Activated CD4-positive, alpha-beta T cell treated with anti-CD3 and anti-CD28 coated beads, Interleukin-2, Interleukin-6, amounts not matched to agents 100 ng/mL and 50 ng/mL, durations not matched to agents 16 hours and 8 hours (primary cell): ENCODE measurements at regions not wholly inside any gene's neighbourhood (a gene's known extent, or its start where the extent isn't known, plus 50 kb on each side); places are given as distances from the start of the nearest gene placed in this dataset.
"Not testable (repeated sequence)": the region's sequence is repeated elsewhere in the genome, so short reads cannot be mapped to it uniquely, and the experiment has no call there.

Source experiments
- DNase-seq: peaks from one replicate; pipeline ENCODE4 v3.0.0-alpha.2; 2020

DNA sequence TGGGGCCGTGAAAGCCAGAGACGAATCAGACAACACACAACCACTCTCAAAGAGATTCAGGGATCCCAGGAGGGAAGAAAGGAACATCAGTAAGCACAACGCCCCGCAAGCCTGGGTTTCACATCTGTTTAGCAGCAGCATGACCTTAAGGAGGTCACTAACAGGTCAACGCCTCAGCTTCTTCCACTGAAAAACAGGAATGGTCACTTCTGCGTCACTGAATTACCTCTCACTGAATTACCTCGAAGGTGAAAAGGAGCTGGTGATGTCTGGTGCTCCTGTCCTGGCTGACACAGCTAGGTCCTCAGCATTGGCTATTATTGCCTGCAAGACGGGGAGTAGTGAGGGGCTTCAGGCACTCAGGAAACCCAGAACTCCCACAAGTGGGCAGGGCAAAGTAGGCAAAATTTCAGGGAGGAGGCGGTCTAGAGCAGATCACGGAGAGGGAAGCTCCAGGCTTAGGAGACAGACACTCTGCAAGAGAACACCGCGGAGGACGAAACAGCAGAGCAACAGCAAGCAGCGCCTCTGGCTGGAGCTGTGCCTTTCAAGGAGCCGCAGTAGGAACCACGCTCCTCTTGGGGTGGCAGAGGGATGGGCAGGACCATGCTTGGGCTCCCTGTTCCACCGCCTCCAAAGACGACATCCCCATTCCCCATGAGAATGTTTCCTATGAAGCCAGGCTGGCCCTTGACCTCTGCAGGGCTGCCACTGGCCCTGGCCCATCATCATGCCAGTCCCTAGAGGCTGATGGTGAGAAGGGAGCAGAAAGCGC lies 108.4 kb downstream of the SINHCAF start:
- no peak for DNase-seq

DNA sequence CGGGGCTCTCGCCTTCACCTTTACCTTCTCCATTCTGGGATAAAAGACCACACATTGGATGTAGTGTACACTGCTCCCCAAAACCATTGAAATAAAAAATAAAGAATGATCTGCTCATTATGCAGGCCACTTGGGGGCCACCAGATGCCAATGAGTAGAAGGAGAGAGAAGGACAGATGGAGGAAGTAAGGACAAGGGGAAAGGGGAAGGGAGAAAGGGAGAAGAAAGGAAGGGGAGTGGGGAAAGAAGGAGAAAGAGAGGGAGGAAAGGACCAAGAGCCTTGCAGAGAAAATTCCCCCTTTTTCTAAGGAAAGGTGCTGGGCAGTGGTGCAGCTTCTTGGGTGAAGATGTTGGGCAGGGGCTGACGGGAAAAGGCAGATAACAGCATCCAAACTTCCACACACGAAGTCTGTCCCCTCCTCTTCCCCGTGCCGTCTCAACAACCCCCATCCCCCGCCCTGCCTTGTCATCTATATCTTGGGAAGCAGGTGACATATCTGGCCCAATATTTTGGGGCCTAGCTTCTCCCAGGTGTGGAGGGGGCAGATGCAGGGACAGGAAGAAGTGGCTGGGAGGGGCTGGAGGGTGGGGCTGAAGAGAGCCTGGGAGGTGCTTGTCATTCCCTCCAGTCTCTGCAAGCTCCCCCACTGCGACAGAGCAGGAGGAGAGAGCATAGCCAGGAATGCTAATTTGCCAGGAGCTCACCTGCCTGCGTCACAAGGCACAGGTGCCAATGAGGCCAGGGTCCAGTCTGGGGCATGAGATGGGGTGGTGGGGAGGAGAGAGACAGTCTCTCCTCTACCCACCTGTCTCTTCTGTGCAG lies 107.5 kb downstream of the SINHCAF start:
- DNase-seq: no peak

DNA sequence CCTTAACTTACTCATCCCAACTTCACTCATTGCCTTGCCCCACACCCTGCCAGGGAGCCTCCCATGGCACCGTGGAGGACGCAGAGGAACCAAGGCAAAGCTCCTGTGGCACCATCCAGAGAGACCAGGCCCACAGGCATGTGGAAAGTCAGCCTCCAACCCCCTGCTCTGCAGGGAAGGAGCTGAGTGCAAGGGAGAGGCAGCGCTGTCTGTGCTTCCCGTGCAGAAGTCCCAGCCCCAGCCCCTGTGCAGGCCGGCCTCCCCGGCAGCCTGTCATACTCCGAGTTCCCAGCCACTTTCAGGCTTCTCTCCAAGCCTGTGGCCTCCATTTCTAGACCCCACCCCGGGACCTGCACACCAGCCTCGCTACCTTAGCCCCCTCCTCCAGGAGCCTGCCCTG lies 106.4 kb downstream of the SINHCAF start:
- DNase-seq: no peak

DNA sequence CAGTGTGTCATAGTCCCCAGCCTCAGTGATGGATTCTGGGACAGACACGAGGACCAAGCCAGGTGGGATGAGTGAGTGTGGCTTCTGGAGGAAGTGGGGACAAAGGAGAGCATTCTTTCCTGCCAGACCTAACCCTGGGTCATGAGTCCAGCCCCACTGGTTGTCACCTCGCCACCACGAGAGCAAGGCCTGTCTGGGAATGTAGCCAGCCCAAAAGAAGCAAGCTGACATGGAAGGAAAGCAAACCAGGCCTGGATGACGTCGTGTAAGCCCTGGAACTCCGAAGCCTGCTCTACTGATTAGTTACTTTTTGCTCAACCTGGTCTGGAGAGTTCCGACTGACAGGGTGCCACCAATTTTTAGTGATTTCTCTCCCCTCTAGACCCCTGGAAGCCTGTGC lies 105.9 kb downstream of the SINHCAF start:
- no peak for DNase-seq

DNA sequence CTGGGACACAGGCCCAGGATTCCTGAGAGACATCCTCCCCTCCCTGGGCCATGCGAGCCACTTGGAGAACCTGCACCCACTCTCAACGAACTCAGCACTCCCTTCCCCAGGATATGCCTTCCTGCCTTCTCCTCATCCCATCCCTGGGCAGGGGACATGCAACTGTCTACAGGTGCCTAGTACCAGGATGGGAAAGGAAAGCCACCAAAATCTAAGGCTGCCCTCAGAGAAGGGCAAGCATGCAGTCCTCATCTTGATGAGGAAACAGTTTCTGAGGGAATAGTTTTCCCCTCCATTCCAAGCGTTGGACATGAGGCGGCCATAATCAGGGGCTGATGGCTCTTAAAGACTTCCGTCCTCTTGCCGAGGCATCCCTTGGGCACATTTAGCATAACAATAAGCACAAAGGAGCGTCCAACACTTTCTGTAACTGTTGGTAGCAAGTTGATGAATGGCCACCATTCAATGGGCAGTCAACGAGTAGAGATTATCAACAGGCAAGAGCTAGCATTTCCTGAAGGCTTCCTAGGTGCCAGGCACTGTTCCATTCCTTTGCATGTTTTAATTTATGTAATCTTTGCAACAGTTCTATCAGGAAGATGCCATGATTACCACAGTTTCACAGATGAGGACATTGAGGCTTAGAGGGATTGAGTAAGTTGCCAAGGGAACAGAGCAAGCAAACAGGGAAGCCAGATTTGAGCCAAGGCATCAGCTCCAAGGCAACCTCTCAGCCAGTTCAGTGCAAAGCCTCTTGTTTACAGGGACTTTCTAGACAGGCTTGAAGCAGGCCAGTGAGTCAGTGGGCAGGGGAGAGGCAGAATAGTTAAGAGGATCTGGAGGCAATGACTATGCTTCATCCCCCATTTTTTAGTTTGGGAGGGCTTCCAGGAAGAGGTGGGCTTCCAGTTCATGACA lies 105.1 kb downstream of the SINHCAF start:
- no peak for DNase-seq

DNA sequence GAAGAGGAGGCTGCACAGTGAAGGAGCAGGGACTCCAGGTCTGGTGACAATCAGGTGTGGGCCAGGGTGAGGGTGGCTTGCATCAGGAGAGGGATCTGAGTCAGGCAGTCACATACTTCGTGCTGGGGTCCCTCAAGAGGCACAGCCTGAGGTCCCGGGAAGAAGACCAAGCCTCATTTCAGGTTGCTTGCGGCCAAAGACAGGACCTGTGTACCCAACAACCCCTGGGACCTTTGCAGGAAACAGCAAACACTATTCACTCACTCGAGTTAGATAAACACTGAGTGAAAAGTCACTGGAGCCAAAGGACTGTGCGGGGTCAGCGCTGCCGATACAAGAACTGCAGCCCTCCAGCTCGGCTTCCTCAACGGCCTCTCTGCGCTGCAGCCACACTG lies 104.4 kb downstream of the SINHCAF start:
- DNase-seq: no peak

DNA sequence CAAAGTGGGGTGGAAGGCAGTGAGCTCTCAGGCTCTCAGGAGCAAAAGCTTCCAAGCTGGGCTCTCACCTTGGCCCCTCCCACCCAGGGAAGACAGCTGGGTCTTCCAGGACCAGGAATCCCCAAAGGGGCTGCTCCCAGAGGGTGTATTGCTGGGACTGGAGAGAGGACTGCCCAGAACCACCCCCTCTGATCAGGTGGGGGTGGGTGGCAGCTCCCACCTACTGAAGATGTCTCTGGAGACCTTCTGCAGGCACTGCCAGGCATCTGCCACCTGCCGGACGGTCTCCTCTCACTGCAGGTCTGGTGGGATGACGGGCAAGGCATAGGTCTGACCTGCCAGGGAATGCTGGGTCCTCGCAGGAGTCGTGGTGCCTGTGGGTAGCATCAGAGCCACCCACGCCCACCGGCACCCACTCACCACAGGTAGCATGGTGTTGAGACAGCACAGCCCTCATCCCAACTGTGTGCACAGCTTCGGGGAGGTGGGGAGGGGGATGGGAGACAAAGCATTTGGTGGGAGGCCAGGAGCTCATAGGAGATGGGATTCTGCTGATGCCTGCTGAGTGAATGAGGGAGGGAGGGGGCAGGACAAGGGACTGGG lies 103.2 kb downstream of the SINHCAF start:
- no peak for DNase-seq

DNA sequence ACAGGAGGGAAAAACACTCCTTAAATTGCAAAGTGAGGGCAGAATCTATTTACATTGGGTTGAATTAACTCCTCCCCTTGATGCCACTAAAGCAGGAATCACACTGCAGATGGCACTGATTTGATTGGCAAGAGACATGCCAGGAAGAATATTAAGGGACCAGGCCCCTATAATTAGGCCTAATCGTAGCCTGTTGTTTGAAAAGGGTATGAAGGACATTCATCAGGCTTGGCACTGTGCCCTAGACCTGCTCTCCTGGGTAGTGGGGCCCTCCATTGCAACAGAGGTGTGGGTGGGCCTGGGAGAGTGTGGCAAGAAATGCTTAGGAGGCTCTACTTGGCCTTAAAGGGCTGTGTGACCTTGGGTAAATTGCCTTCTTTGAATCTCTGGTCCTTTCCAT lies 102.3 kb downstream of the SINHCAF start:
- not testable (repeated sequence) for DNase-seq

DNA sequence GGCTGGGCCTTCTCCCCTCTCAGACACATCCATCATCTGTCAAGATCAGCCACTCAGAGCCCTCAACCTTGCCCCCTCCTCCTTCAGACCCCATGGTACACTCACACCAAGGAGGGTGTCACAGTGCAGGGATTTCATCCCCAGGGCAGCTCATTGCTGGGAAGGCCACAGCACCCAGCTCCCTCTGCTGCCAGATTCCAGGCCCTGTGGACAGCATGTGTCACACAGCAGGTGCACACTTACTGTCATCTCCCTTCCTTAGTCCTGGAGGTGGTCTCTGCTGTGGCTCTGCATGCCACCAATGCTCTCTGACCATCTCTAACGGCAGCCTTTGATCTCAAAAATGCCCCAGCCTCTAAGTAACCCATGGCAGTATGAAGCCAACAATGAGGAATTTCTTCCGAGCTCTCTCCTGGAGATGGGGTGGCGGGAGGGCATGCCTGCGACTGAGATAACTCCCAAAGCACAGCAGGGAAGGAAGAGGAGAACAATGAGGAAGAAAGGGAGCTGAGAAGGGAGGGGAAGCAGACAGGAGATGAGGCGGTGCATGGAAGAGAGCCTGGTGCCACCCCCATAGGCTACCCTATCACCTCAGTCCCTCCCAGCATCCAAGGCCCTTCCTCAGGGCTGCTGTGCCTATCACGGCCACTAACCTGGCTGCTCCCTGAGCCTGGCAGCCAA lies 101.0 kb downstream of the SINHCAF start:
- DNase-seq: no peak

DNA sequence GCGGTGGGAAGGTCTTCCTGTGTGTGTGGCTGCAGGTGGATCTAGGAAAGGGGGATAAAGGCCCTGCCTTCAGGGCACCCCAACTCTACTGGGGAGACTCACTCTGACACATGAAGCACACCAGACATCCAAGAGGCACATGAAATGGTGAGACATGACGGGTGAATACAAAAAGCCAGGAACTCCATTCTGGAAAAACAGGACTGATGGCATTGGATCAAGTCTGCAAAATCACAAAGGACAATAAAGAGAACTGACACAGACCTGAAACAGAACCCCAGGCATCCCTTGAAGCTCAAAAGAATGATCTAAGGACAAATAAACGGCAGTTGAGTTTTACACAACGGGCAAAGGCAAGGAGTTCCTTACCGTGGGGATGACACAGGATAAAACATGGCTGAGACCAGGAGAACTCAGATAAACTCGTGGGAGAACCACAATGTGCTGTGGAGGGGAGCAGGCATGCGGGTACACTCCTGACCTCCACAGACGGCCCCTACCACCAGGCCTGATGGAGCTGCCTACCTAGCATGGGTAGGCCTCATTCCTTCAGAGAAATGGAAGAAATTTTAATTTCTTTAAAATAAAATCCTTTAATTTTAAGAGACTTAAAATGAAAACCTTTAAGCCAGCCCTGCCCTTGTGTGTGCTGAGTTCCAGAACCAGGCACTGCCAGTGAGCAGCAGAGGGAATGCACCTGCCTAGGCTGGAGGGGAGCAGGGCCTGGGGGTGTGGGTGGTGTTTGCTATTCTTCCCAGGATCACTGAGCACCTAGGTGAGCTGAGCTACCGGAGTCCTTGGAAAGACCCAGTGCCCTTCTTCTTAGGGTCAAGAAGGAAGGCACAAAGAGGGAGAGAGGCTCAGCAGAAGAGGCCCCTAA lies 100.1 kb downstream of the SINHCAF start:
- DNase-seq: no peak

DNA sequence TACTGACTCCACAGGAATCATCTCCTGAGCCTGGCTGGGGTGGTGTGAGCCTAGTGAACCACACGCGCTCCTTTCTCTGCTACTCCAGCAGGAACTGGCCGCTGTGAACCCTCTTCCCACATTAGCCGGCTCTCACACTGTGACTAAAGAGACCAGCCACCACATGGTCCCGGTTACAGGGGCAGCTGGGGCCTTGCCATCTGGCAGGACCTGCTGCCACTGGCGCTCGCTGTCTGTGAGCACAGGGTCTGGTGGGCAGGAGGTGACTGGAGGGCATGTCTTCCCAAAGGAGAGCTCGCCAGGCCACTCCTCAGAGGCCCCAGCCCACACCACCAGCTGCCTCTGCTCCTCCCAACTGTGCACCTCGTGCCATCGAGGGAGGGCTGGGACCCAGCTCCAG lies 99.3 kb downstream of the SINHCAF start:
- no peak for DNase-seq

DNA sequence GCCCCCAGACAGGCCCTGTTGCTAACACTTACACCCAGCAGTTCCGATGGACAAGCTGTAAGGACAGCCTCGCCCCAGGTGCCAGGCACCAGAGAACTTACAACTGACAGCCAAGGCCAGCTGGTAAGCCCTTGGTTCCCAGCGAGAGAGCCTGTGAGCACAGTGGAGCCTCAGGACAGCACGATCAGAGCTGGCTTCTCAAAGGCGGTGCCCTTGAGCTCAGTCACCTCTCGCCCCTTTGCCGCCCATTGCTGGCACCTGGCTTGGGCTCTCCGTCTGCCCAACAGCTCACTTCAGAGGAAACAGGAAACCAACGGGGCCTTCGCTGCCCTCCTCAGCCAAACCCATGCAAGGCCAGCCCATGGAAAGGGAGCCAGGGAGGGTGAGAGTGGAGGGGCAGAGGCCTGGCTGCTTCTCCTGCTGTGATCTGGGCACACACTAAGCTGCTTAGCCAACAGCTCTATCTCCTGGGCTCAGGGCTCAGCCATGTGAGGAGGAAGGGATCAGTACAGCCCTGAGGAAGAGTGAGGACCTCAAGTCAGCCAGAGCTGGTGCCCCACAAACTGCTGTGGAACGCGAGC lies 98.5 kb downstream of the SINHCAF start:
- no peak for DNase-seq

DNA sequence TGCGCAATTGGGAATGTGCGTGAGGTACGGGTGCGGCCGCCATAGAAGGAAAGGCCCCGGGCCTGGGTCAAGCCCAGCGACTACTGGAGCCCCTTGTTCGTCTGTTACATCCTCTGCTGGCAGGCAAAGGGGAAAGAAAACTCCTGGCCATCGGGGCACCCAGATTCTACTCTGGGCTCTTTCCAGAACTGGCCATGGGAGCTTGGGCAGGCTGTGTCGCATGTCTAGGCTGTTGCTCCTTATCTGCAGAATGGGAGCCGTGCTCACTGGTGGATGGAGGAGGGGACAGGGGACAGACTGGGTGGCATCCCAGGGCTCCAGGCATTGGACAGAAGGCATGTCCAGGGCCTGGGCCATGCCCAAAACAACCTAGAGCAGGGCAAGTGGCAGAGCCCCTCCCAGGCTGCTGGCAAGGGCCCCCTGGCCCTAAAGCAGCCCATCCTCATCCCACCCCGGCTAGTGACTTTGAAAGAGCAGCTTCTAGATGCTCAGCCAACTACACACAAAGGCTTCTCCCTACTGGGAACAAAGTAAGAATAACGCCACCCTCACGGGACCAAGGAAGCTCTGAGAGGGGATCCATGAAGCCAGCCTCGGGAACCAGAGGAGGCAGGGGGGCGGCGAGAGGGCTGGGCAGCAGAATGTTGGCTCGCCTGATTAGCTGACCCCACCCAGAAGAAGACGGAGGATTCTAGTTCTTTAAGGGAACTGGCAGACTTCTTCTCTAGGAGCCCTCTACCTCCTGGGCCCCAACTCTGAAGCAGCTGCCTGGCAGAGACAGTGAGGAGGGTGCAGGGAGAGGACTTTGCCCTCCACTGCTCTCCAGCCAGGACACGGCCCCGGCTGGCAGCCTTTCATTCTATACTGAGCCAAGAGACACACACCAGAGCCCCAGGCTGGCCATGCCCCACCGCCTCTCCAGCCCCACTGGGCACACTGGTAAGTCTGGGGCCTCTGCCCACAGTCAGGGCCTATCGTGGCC lies 96.8 kb downstream of the SINHCAF start:
- DNase-seq: no peak

DNA sequence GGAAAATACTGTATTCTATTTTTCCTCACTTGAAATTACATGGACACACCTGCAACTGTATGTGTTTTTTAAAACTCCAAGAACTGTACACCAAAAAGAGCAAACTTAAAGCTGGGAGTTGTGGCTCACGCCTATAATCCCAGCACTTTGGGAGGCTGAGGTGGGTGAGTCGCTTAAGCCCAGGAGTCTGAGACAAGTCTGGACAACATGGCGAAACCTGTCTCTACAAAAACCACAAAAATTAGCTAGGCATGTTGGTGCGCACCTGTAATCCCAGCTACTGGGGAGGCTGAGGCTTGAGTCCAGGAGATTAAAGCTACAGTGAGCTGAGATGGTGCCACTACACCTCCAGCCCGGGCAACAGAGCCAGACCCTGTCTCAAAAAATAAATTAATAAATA lies 95.9 kb downstream of the SINHCAF start:
- DNase-seq: no peak
